ENCODE measurements at regions not wholly inside any gene's neighbourhood (a gene's known extent, or its start where the extent isn't known, plus 50 kb on each side); places are given as distances from the start of the nearest gene placed in this dataset.

DNA sequence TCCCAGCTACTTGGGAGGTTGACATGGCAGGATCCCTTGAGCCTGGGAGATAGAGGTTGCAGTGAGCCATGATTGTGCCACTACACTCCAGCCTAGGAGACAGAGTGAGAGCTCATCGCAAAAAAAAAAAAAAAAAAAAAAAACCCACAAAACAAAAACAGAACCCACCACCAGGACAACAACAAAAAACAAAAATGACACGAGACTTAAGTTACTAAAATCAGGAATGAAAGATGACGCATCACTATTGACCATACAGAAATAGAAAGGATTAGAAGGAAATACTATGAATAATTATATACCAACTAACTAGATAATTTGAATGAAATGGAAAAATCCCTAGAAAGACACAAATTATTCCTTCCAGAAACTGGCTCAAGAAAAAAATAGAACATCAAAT is 432.4 kb upstream of the PMFBP1 start:
- intact Hi-C loops (cut with DNase I; ENCODE audit: low total_unique reads), result no loop called here

DNA sequence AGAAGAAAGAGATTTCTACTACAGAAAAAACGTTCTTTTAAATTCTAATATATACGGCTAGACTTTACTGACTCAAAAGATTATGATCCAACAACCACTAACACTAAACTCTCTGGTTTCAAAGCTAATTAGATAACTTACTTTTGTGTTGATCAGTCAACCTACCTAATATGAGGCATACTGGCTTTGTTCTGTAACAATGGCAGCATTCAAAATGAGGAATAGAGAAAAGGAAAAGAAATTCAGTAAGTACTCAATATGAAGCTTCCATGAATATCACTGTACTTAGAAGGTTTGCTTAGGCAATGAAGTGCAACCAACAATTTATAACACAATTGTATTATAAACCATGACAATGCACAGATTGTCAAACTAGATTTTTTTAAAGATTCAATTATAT is 430.5 kb upstream of the PMFBP1 start:
- H3K4me1 ChIP-seq, result no peaks in the 10 kb centered on the region
- TF ChIP-seq POLR2AphosphoS5 (IDR thresholded peaks at IDR 0.05) (no peak), POLR2A (IDR thresholded peaks at IDR 0.05) (no peak)
- TF ChIP-seq, protein P1, sequence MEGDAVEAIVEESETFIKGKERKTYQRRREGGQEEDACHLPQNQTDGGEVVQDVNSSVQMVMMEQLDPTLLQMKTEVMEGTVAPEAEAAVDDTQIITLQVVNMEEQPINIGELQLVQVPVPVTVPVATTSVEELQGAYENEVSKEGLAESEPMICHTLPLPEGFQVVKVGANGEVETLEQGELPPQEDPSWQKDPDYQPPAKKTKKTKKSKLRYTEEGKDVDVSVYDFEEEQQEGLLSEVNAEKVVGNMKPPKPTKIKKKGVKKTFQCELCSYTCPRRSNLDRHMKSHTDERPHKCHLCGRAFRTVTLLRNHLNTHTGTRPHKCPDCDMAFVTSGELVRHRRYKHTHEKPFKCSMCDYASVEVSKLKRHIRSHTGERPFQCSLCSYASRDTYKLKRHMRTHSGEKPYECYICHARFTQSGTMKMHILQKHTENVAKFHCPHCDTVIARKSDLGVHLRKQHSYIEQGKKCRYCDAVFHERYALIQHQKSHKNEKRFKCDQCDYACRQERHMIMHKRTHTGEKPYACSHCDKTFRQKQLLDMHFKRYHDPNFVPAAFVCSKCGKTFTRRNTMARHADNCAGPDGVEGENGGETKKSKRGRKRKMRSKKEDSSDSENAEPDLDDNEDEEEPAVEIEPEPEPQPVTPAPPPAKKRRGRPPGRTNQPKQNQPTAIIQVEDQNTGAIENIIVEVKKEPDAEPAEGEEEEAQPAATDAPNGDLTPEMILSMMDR (IDR thresholded peaks at IDR 0.05 in 8 of 11, conservative IDR thresholded peaks at IDR 0.05 in 3 of 11), result no peak
- H3K4me3 ChIP-seq, result no peak overlapping the region
- no peaks in the 10 kb centered on the region for H3K27me3 ChIP-seq (replicated peaks in 1 of 7)
- H3K27ac ChIP-seq, result no peak overlapping the region
- DNase-seq, result no peak
- intact Hi-C loops (cut with DNase I; ENCODE audit: low total_unique reads), result no loop called here
- H3K9me3 ChIP-seq, result peaks cover 0 to 12% (median 0%) of the 10 kb centered on the region in 8 donors
- WGBS, 5 donors, result 89 to 98% (median 94%) methylated on average over 2 of the region's 2 CpGs
- no peaks in the 10 kb centered on the region for H3K36me3 ChIP-seq

More for the DNA sequence above, 432.4 kb upstream of the PMFBP1 start:
- Histone ChIP-seq H3K27ac (no peak overlapping the region), H3K27me3 (replicated peaks in 1 of 7) (no peaks in the 10 kb centered on the region), H3K36me3 (no peaks in the 10 kb centered on the region), H3K4me3 (no peak overlapping the region), H3K9me3 (peaks cover 0 to 12% (median 0%) of the 10 kb centered on the region in 8 donors), H3K4me1 (no peaks in the 10 kb centered on the region)
- no peak for DNase-seq
- TF ChIP-seq POLR2A (IDR thresholded peaks at IDR 0.05), result no peak
- no peak for TF ChIP-seq POLR2AphosphoS5 (IDR thresholded peaks at IDR 0.05)
- TF ChIP-seq, protein P1 (IDR thresholded peaks at IDR 0.05 in 8 of 11, conservative IDR thresholded peaks at IDR 0.05 in 3 of 11), result no peak
- 67 to 83% (median 77%) methylated on average over 2 to 3 of the region's 3 CpGs for WGBS, 5 donors

DNA sequence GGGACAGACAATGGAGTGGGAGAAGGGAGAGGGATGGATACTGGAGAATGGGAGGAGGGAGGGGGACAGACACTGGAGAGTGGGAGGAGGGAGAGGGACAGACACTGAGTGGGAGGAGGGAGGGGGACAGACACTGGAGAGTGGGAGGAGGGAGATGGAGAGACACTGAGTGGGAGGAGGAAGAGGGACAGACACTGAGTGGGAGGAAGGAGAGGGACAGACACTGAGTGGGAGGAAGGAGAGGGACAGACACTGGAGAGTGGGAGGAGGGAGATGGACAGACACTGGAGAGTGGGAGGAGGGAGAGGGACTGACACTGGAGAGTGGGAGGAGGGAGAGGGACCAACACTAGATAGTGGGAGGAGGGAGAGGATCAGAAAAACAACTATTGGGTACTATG is 426.7 kb upstream of the PMFBP1 start:
- H3K4me1 ChIP-seq, result no peaks in the 10 kb centered on the region
- H3K4me3 ChIP-seq, result no peak overlapping the region
- DNase-seq, result no peak
- H3K27ac ChIP-seq, result no peak overlapping the region
- intact Hi-C loops (cut with DNase I; ENCODE audit: low total_unique reads), result no loop called here
- H3K9me3 ChIP-seq, result peaks cover 0 to 12% (median 0%) of the 10 kb centered on the region in 8 donors
- H3K27me3 ChIP-seq (replicated peaks in 1 of 7), result no peaks in the 10 kb centered on the region
- H3K36me3 ChIP-seq, result no peaks in the 10 kb centered on the region
- TF ChIP-seq POLR2AphosphoS5 (IDR thresholded peaks at IDR 0.05), result no peak
- TF ChIP-seq, protein P1 (IDR thresholded peaks at IDR 0.05 in 8 of 11, conservative IDR thresholded peaks at IDR 0.05 in 3 of 11), result no peak
- TF ChIP-seq POLR2A (IDR thresholded peaks at IDR 0.05), result no peak

DNA sequence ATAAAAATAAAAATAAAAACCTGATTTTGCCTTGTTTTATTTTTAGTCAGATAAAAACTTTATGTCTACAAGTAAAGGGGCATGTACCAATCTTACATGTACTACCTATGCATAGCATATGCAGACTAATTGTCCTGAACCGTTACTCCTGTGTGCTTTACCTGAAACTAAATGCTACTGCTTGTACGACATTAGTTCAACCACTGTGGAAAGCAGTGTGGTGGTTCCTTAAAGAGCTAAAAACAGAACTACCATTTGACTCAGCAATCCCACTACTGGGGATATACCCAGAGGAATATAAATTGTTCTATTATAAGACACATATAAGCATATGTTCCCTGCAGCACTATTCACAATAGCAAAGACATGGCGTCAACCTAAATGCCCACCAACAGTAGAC is 426.0 kb upstream of the PMFBP1 start:
- Histone ChIP-seq H3K36me3 (no peaks in the 10 kb centered on the region), H3K9me3 (peaks cover 0 to 7% (median 0%) of the 10 kb centered on the region in 8 donors), H3K4me1 (peaks cover 0 to under 1% (median 0%) of the 10 kb centered on the region in 6 donors), H3K27me3 (replicated peaks in 1 of 7) (no peaks in the 10 kb centered on the region), H3K27ac (no peak overlapping the region), H3K4me3 (no peak overlapping the region)
- 83 to 95% (median 88%) methylated on average over 3 of the region's 3 CpGs for WGBS, 5 donors
- TF ChIP-seq, protein P1 (IDR thresholded peaks at IDR 0.05 in 8 of 11, conservative IDR thresholded peaks at IDR 0.05 in 3 of 11), result no peak
- TF ChIP-seq POLR2AphosphoS5 (IDR thresholded peaks at IDR 0.05), result no peak
- no peak for TF ChIP-seq POLR2A (IDR thresholded peaks at IDR 0.05)
- intact Hi-C loops (cut with DNase I; ENCODE audit: low total_unique reads), result no loop called here
- no peak for DNase-seq
